AG04449 (cell line): ENCODE measurements at regions not wholly inside any gene's neighbourhood (a gene's known extent, or its start where the extent isn't known, plus 50 kb on each side); places are given as distances from the start of the nearest gene placed in this dataset.

ENCODE experiments used
- CTCF ChIA-PET: fragments of 350-600 bp; formaldehyde crosslinking; extraction: SDS; loops from one replicate; lab custom pipeline; 2021; ENCODE audit warnings: antibody characterized with exemption; lab: Yijun Ruan, JAX
- POLR2A ChIA-PET: fragments of 400-600, 350-600 bp; formaldehyde crosslinking; extraction: SDS; loops from one replicate; lab custom pipeline; 2020; ENCODE audit warnings: antibody characterized with exemption, inconsistent platforms; lab: Yijun Ruan, JAX
- DNase-seq: peaks from one replicate; pipeline ENCODE4 v3.0.0-alpha.2; 2010; ENCODE audit warnings: low read depth, low spot score
- H3K4me3 ChIP-seq: 2 replicates; pipeline ENCODE4 v1.5.1; 2011; ENCODE audit warnings: low read depth, mild to moderate bottlenecking, control low read depth, low read length
- TF ChIP-seq, protein P1 (sequence below): IDR thresholded peaks from one replicate; pipeline ENCODE4 v1.5.1; 2011; ENCODE audit warnings: mild to moderate bottlenecking, moderate library complexity, low read length, control low read depth, inconsistent platforms; ENCODE audit not compliant: insufficient read depth; ENCODE audit errors: missing control alignments

- DNase-seq, result no peak
- CTCF ChIA-PET, result no interaction called here
- TF ChIP-seq, protein P1, sequence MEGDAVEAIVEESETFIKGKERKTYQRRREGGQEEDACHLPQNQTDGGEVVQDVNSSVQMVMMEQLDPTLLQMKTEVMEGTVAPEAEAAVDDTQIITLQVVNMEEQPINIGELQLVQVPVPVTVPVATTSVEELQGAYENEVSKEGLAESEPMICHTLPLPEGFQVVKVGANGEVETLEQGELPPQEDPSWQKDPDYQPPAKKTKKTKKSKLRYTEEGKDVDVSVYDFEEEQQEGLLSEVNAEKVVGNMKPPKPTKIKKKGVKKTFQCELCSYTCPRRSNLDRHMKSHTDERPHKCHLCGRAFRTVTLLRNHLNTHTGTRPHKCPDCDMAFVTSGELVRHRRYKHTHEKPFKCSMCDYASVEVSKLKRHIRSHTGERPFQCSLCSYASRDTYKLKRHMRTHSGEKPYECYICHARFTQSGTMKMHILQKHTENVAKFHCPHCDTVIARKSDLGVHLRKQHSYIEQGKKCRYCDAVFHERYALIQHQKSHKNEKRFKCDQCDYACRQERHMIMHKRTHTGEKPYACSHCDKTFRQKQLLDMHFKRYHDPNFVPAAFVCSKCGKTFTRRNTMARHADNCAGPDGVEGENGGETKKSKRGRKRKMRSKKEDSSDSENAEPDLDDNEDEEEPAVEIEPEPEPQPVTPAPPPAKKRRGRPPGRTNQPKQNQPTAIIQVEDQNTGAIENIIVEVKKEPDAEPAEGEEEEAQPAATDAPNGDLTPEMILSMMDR, result no peak
- no peak overlapping the region for H3K4me3 ChIP-seq
- POLR2A ChIA-PET, result no interaction called here
Observed at GRCh38 chr4:160485071-160485687, 1382.3 kb downstream of the RAPGEF2 start.

- no peak for DNase-seq
- ChIA-PET POLR2A (no interaction called here), CTCF (no interaction called here)
- TF ChIP-seq, protein P1, result no peak
- H3K4me3 ChIP-seq, result no peak overlapping the region
Observed at GRCh38 chr4:160492181-160492580, 1389.3 kb downstream of the RAPGEF2 start.

DNA sequence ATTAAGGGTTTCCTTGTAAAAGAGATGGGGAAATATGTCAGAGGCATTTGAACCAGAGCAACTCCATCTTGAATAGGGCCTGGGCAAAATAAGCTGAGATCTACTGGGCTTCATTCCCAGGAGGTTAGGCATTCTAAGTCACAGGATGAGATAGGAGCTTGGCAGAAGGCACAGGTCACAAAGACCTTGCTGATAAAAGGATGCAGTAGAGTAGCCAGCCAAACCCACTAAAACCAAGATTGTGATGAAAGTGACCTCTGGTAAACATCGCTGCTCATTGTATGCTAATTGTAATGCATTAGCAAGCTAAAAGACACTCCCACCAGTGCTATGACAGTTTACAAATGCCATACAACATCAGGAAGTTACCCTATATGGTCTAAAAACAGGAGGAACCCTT lies 1390.3 kb downstream of the RAPGEF2 start:
- ChIA-PET POLR2A (no interaction called here), CTCF (no interaction called here)
- DNase-seq, result no peak
- TF ChIP-seq, protein P1, result no peak
- H3K4me3 ChIP-seq, result no peak overlapping the region

GRCh38 chr4:160495356-160495755 lies 1392.5 kb downstream of the RAPGEF2 start:
- no peak for DNase-seq
- no peak overlapping the region for H3K4me3 ChIP-seq
- TF ChIP-seq, protein P1, result no peak
- POLR2A ChIA-PET, result no interaction called here
- CTCF ChIA-PET, result no interaction called here

- no peak overlapping the region for H3K4me3 ChIP-seq
- no peak for DNase-seq
- CTCF ChIA-PET, result no interaction called here
- POLR2A ChIA-PET, result no interaction called here
- TF ChIP-seq, protein P1, result no peak
Observed at GRCh38 chr4:160498211-160498610, 1395.3 kb downstream of the RAPGEF2 start.

DNA sequence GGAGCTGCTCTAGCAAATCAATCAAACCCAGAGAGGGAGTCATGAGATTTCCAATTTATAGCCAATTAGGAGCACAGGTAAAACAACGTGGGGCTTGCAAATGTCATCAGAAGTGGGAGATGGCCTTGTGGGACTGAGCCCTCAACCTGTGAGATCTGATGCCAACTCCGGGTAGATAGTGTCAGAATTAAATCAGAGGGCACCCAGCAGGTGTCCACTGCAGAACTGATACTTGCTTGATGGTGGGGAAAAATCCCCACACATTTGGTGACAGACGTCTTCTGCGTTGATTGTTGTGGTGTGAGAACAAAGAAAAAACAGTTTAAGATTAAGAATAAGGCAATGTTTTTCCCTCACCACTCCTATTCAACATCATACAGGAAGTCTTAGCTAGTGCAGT lies 1402.8 kb downstream of the RAPGEF2 start:
- ChIA-PET POLR2A (no interaction called here), CTCF (no interaction called here)
- DNase-seq, result no peak
- H3K4me3 ChIP-seq, result no peak overlapping the region
- TF ChIP-seq, protein P1, result no peak
